Fibroblast of skin of right biceps (primary cell): ENCODE measurements at regions not wholly inside any gene's neighbourhood (a gene's known extent, or its start where the extent isn't known, plus 50 kb on each side); places are given as distances from the start of the nearest gene placed in this dataset.
"Not testable (repeated sequence)": the region's sequence is repeated elsewhere in the genome, so short reads cannot be mapped to it uniquely, and the experiment has no call there.

ENCODE experiments used
- DNase-seq: peaks from one replicate; pipeline ENCODE4 v3.0.0-alpha.2; 2013

- no peak for DNase-seq
These were observed 94.9 kb upstream of the CHD2 start for GRCh38 chr15:92805080-92805690.

DNA sequence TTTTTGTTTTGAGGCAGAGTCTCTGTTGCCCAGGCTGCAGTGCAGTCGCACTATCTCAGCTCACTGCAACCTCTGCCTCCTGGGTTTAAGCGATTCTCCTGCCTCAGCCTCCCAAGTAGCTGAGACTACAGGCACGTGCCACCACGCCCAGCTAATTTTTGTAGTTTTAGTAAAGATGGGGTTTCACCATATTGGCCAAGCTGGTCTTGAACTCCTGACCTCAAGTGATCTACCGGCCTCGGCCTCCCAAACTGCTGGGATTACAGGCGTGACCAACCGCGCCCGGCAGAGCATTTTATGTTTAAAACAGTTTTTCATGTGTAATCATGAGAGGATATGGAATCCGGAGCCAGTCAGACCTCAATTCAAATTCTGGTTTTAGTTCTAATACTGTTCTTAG, 94.0 kb upstream of the CHD2 start:
- DNase-seq = not testable (repeated sequence)

DNA sequence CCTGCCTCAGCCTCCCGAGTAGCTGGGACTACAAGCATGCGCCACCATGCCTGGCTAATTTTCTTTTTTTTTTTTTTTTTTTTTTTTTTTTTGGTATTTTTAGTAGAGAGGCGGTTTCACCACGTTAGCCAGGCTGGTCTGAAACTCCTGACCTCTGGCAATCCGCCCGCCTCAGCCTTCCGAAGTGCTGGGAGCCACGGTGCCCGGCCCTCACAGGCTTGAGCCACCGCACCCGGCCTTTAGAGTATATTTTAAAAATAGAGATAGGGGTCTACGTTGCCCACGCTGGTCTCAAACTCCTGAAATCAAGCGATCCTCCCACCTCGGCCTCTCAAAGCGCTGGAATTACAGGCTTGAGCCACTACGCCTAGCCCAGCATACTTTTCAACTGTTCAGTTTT, 93.4 kb upstream of the CHD2 start:
- DNase-seq = no peak

- DNase-seq = no peak
These were observed 92.1 kb upstream of the CHD2 start for GRCh38 chr15:92807971-92808571.

DNA sequence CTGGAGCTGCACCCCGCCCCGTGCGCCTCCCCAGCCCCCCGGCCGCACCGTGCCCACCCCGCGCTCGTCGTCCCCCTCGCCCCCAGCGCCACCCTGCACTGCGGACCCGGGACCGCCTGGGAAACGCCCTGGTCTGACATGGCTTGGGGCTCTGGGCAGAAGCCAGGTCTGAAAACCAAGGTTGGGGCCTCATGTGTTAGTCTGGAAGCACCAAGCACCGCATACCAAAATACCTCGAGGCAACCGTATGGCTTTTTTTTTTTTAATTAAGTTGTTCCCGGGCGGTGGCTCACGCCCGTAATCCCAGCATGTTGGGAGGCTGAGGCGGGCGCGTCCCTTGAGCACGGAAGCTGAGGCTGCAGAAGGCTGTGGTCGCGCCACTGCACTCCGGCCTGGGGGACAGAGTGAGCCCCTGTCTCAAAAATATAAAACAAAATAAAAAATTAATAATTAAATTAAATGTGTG, 91.5 kb upstream of the CHD2 start:
- peak; percentile 75 for DNase-seq

DNA sequence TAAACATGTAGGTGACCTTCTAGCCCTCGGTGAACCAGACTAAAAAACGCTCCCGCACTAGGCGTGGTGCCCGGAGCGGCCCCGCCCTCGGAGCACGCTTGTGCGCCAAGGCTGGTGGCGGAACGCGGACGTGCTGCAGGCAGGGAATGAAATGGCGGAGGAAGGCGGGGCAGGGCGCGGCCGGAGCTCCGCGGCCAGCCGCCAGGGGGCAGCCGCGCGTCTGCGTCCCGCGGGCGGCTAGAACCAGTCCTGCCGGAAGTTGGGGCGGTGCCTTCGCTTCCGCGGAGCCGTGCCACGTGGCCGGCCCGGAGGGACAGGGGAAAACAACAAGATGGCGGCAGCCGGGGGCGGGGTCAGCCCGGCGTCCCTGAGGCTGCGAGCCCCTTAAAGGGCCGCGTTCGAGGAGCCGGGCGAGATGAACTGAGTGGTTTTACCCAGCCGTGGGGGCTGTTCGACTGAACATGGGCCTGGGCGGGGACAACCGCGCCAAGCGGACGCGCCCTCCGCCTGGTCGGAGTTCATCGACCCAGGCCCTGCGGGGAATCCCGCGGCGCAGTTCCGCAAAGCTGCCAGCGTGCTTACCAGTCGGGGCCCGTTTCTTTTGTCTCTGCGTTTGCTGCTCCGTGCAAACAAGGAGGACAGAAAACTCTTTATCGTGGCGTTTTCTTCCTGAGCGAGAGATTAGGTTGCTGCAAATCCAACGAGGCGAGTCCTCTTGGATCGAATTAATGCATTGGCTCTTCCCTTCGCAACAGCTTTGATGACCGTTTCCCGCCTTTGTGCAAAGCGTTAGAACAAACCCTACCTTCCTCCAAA, 90.9 kb upstream of the CHD2 start:
- DNase-seq = peak; percentile 98

DNA sequence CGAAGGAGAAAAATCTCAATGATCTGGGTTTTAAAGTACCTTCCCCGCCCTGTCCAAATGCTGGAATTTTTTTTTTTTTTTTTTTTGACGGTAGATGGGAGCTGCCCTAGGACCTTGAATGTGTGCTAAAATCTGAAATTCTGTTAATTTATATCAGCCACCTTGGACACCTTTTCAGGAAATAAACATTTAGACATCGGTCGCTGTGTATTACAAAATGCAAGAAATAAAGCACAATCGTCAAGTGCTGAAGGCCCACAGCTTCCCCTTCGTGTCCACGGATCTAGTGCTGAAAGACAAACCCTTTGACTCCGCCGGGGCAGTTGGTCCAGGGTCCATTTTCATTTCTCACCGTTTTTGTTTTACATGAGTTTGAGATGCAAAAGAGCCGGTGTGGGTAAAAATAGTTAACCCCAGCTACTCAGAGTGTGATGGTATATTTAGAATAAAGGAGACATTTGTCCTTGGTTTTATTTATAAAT, 90.2 kb upstream of the CHD2 start:
- DNase-seq = peak; percentile 59

- DNase-seq = peak; percentile 64
These were observed 89.5 kb upstream of the CHD2 start for GRCh38 chr15:92810418-92811138.

DNA sequence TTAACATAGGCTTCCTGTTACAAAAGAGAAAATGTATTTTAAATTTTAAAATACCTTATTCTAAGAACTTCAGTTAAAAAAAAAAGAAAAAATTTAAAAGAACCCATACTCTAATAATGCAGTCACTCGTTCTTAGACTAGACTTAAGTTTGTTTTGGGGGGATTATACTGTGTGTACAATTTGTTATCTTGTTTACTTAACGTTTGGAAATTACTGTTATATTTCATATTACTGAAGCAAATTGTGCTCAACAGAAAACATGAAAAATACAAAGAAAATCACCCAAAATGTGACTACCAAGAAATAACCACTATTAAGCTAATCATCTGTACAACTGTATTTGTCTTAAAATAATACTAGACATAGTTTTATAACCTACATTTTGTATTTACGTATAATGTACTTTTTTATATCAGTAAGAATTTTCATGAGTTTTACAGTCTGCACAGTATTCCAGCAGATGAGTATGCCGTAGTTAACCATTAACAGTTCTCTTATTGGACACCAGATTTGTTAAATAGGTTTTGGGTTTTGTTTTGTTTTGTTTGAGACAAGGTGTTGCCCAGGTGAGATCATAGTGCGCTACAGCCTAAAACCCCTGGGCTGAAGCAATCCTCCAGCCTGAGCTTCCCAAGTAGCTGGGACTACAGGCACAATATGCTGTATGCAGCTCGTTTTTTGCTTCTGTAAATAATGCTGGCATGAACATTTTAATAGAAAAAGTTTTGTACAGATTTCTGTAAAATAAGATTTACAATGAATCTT, 88.8 kb upstream of the CHD2 start:
- DNase-seq = no peak

- no peak for DNase-seq
These were observed 87.9 kb upstream of the CHD2 start for GRCh38 chr15:92812271-92812670.

DNA sequence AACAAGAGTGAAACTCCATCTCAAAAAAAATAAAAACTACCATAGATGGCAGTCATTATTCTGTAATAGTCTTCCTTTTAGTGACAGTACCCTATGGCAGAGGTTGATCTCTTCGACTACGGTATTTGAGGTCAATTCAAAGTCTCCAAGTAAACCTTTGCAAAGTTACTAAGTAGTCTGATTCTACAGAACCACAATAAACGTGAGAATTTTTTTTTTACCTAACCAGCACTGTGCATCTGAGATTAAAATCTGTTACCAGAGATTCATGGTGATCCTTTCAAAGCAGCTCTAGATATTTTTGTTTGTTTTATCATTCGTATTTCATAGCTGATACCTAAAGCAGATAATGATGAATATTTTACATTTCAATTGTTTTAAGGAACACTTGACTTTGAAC, 86.6 kb upstream of the CHD2 start:
- DNase-seq = no peak

- no peak for DNase-seq
These were observed 82.7 kb upstream of the CHD2 start for GRCh38 chr15:92817339-92817886.

DNA sequence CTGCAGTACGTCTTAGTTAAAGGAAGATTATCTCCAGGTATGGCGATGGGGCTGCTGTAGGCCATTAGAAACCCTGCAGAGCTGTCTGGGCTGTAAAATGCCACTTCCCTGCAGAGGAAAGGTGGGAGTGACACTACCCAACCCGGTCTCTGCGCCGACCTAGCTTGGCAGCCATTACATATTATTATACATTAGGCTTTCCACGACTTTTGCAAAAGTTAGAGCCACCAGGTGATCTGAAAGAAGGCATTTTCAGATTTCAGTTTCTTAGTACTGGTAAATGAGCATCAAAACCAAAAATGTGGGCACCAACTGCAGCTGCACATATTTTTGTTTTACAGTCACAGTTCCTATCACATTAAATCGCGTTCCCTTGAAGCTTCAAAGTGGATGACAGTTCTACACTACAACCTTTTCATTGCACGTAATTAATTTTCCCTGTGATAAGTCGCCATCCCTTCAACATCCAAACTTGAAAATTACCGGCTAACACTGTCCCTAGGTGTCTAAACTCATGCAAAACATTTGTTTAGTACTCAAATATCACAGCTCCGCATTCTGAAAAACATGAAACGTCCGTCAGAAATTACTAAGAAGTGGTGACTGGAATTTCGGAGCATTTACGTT, 81.4 kb upstream of the CHD2 start:
- DNase-seq = no peak

- no peak for DNase-seq
These were observed 80.6 kb upstream of the CHD2 start for GRCh38 chr15:92819278-92820235.

GRCh38 chr15:92820236-92821021, 79.7 kb upstream of the CHD2 start:
- DNase-seq = peak; percentile 93

GRCh38 chr15:92821491-92822116, 78.5 kb upstream of the CHD2 start:
- peak; percentile 45 for DNase-seq

- no peak for DNase-seq
These were observed 77.6 kb upstream of the CHD2 start for GRCh38 chr15:92822216-92823144.

GRCh38 chr15:92825985-92826384, 74.1 kb upstream of the CHD2 start:
- no peak for DNase-seq
